GM12878 (cell line): ENCODE measurements at regions not wholly inside any gene's neighbourhood (a gene's known extent, or its start where the extent isn't known, plus 50 kb on each side); places are given as distances from the start of the nearest gene placed in this dataset.

Experiments
- ATAC-seq: fragments of 200-7000 bp; cut with Tn5 transposase; 3 replicates; pipeline ENCODE4 v1.9.1; 2020; ENCODE audit warnings: mild to moderate bottlenecking, moderate library complexity
- BruUV-seq: library from RNA; stranded (reverse); fragments of 400-500 nt; replicated peaks from 2 replicates; lab custom pipeline; 2021; lab: Mats Ljungman, UMichigan
- CTCF ChIA-PET: fragments of 300-600 bp; sonication (Branson Sonifier 250); formaldehyde crosslinking; extraction: SDS; loops from one replicate; lab custom pipeline; 2021; ENCODE audit warnings: inconsistent platforms; lab: Yijun Ruan, JAX
- POLR2A ChIA-PET: fragments of 350-600 bp; formaldehyde crosslinking; extraction: SDS; loops from one replicate; lab custom pipeline; 2021; ENCODE audit warnings: inconsistent platforms; lab: Charles Lee
- RAD21 ChIA-PET: fragments of 300-600 bp; sonication (Branson Sonifier 250); formaldehyde crosslinking; loops from one replicate; lab custom pipeline; 2023; ENCODE audit warnings: antibody characterized with exemption; ENCODE audit not compliant: unreplicated experiment; lab: Charles Lee
- SMC1A ChIA-PET: fragments of 300-600 bp; sonication (Branson Sonifier 250); formaldehyde crosslinking; loops from one replicate; lab custom pipeline; 2023; ENCODE audit not compliant: unreplicated experiment, uncharacterized antibody; lab: Charles Lee
- DNase-seq: peaks from one replicate; pipeline ENCODE4 v3.0.0-alpha.2; 2011; ENCODE audit warnings: low read depth, low spot score
- FAIRE-seq: peaks from 3 replicates; lab custom pipeline; 2011; peaks lifted over from hg19 to GRCh38; lab: Jason Lieb, UNC
- H2AFZ ChIP-seq: 2 replicates; pipeline ENCODE4 v1.6.0; 2011; ENCODE audit warnings: low read depth, low read length, control low read depth; ENCODE audit not compliant: control insufficient read depth
- H3K27ac ChIP-seq: 2 replicates; pipeline ENCODE4 v1.5.1; 2011; ENCODE audit warnings: control low read depth; ENCODE audit not compliant: control insufficient read depth, insufficient read depth
- H3K27me3 ChIP-seq, 2 experiments: replicated peaks in 1 of 2; 2 replicates each; pipeline versions ENCODE4 v1.6.0 to v1.6.1; 2011; ENCODE audit warnings: low read length in 1 of 2; ENCODE audit not compliant: control insufficient read depth in 2 of 2, insufficient read depth in 2 of 2
- H3K36me3 ChIP-seq, 2 experiments: 2 replicates each; pipeline ENCODE4 v1.5.1; 2011; ENCODE audit warnings: low read length in 1 of 2; ENCODE audit not compliant: control insufficient read depth in 2 of 2, insufficient read depth in 2 of 2
- H3K4me1 ChIP-seq: 2 replicates; pipeline ENCODE4 v1.6.1; 2011; ENCODE audit warnings: mild to moderate bottlenecking, low read length, moderate library complexity, mixed read lengths; ENCODE audit not compliant: control insufficient read depth, insufficient read depth
- H3K4me2 ChIP-seq: 2 replicates; pipeline ENCODE4 v1.6.0; 2011; ENCODE audit warnings: control low read depth; ENCODE audit not compliant: control insufficient read depth, insufficient read depth
- H3K4me3 ChIP-seq: fragments of 200-600 bp; sonication (generic); 2 replicates; pipeline ENCODE4 v1.5.1; 2016
- H3K79me2 ChIP-seq: 2 replicates; pipeline ENCODE4 v1.6.0; 2011; ENCODE audit warnings: low read length; ENCODE audit not compliant: control insufficient read depth, insufficient read depth
- H3K9ac ChIP-seq: 2 replicates; pipeline ENCODE4 v1.8.0; 2011; ENCODE audit warnings: low read length, control low read depth, mixed read lengths; ENCODE audit not compliant: control insufficient read depth, insufficient read depth
- H3K9me3 ChIP-seq: replicated peaks from 3 replicates; pipeline ENCODE4 v1.5.1; 2011; ENCODE audit warnings: mild to moderate bottlenecking, low read length; ENCODE audit not compliant: control insufficient read depth, insufficient read depth
- H4K20me1 ChIP-seq: 2 replicates; pipeline ENCODE4 v1.6.0; 2011; ENCODE audit not compliant: control insufficient read depth, insufficient read depth
- BCL3 ChIP-seq: IDR thresholded peaks from 2 replicates; pipeline ENCODE4 v1.6.1; 2011; ENCODE audit warnings: borderline replicate concordance, low read depth, mild to moderate bottlenecking, moderate library complexity, low read length; ENCODE audit not compliant: insufficient read depth, poor library complexity, severe bottlenecking
- IKZF1 ChIP-seq: fragments of 450-650 bp; conservative IDR thresholded peaks from 2 replicates; pipeline ENCODE4 v1.6.1; 2017; ENCODE audit warnings: antibody characterized with exemption, mild to moderate bottlenecking
- IKZF2 ChIP-seq, 2 experiments: fragments of 450-650 bp; IDR thresholded peaks; 2 replicates each; pipeline ENCODE4 v1.6.1; 2017; ENCODE audit warnings: mild to moderate bottlenecking in 2 of 2, moderate library complexity in 2 of 2
- IRF5 ChIP-seq: fragments of 450-650 bp; IDR thresholded peaks from 2 replicates; pipeline ENCODE4 v1.6.1; 2017; ENCODE audit warnings: borderline replicate concordance
- MEF2B ChIP-seq: fragments of 450-650 bp; IDR thresholded peaks from 2 replicates; pipeline ENCODE4 v1.6.1; 2018; ENCODE audit warnings: mild to moderate bottlenecking, moderate library complexity; ENCODE audit not compliant: partially characterized antibody, poor library complexity, severe bottlenecking
- MTA2 ChIP-seq: fragments of 450-650 bp; IDR thresholded peaks from 2 replicates; pipeline ENCODE4 v1.6.1; 2016; ENCODE audit warnings: low read depth, mild to moderate bottlenecking, moderate library complexity
- NR2F1 ChIP-seq: fragments of 450-650 bp; conservative IDR thresholded peaks from 2 replicates; pipeline ENCODE4 v1.6.1; 2017; ENCODE audit warnings: mild to moderate bottlenecking
- SKIL ChIP-seq: fragments of 450-650 bp; IDR thresholded peaks from 2 replicates; pipeline ENCODE4 v1.6.1; 2017; ENCODE audit warnings: mild to moderate bottlenecking, low read depth, inconsistent platforms; ENCODE audit not compliant: poor library complexity, severe bottlenecking
- SPI1 ChIP-seq: IDR thresholded peaks from 2 replicates; pipeline ENCODE4 v1.6.1; 2011; ENCODE audit warnings: low read depth, mild to moderate bottlenecking, low read length, moderate library complexity, borderline replicate concordance; ENCODE audit not compliant: insufficient read depth
- WGBS: methylation state at CpG from one replicate; pipeline ENCODE4 v1.1.6; 2016; ENCODE audit warnings: low lambda C conversion rate; ENCODE audit not compliant: insufficient replicate concordance, insufficient coverage; ENCODE audit errors: missing lambda C conversion rate; 5-methylcytosine and 5-hydroxymethylcytosine counted together
- in situ Hi-C: fragments of 300-500 bp; cut with MboI; formaldehyde crosslinking; loops from 9 replicates; pipeline ENCODE4 v1.14.3; 2018; ENCODE audit warnings: mixed read lengths
- intact Hi-C: fragments of 100-400 bp; cut with micrococcal nuclease; formaldehyde crosslinking; loops from one replicate; pipeline ENCODE4 v1.14.2; 2022; ENCODE audit not compliant: unreplicated experiment

GRCh38 chr14:39731912-39732311 lies 299.7 kb upstream of the FBXO33 start (continued):
- TF ChIP-seq IRF5, result no peak

GRCh38 chr14:39726563-39726962 lies 294.3 kb upstream of the FBXO33 start:
- no TSS peak for BruUV-seq
- no peaks in the 10 kb centered on the region; the same call in 2 of the 3 replicates for H3K9me3 ChIP-seq
- CTCF ChIA-PET, result no interaction called here

More at GRCh38 chr14:39726563-39726962, 294.3 kb upstream of the FBXO33 start:
- H3K4me2 ChIP-seq, result no peak overlapping the region
- FAIRE-seq (no peak), DNase-seq (no peak), ATAC-seq (peak; percentile 42)
- H3K27me3 ChIP-seq, result no peaks in the 10 kb centered on the region
- no peaks in the 10 kb centered on the region for H3K79me2 ChIP-seq
- H3K27ac ChIP-seq, result no peak overlapping the region
- POLR2A ChIA-PET, result interaction anchor here (1.3 kb wide), 1 partner anchor 44 kb away, joined by 3 read pairs; no protein-coding TSS in a partner anchor
- SMC1A ChIA-PET, result interaction anchor here (0.6 kb wide), 1 partner anchor 59 kb away, joined by 3 read pairs; no protein-coding TSS in a partner anchor
- no peak overlapping the region for H3K9ac ChIP-seq
- in situ Hi-C loops, result no loop called here
- no peak overlapping the region for H3K4me3 ChIP-seq
- H4K20me1 ChIP-seq, result no peaks in the 10 kb centered on the region
- WGBS, result 49% methylated on average over 2 of the region's 2 CpGs
- intact Hi-C loops, result no loop called here
- H2AFZ ChIP-seq, result no peak overlapping the region
- H3K36me3 ChIP-seq, result no peaks in the 10 kb centered on the region
- RAD21 ChIA-PET, result no interaction called here
- TF ChIP-seq NR2F1 (peak; percentile 80), MEF2B (peak; percentile 57), SPI1 (no peak), IKZF2 (IDR thresholded peaks at IDR 0.05) (0 out of 4 replicates have a peak, but pooled peaks of 1 of the 2 experiments have one; percentile 25), BCL3 (no peak), SKIL (peak; percentile 71), IKZF1 (0 out of 2 replicates have a peak, but pooled peaks have one; percentile 26), MTA2 (peak; percentile 84)
- no peaks in the 10 kb centered on the region for H3K4me1 ChIP-seq
